ENCODE measurements at regions not wholly inside any gene's neighbourhood (a gene's known extent, or its start where the extent isn't known, plus 50 kb on each side); places are given as distances from the start of the nearest gene placed in this dataset.

GRCh38 chr5:10902145-10902544, 141.1 kb upstream of the DAP start:
- no peaks in the 10 kb centered on the region for H3K4me1 ChIP-seq (ENCODE audit: insufficient read depth, low read length, poor library complexity, severe bottlenecking)
- ChIA-PET CTCF (ENCODE audit: unreplicated experiment) (no interaction called here), POLR2A (interaction anchor here (0.6 kb wide), 1 partner anchor 124 kb away, joined by 5 read pairs; no protein-coding TSS in a partner anchor)
- H4K20me1 ChIP-seq (ENCODE audit: insufficient read depth, low read length), result no peaks in the 10 kb centered on the region
- DNase-seq (ENCODE audit: low spot score), result no peak
- H3K36me3 ChIP-seq (ENCODE audit: insufficient read depth, low read length), result no peaks in the 10 kb centered on the region
- no peak overlapping the region for H2AFZ ChIP-seq (ENCODE audit: low read length)
- no peak overlapping the region for H3K4me2 ChIP-seq (ENCODE audit: low read length)
- BruUV-seq (replicated peaks), result no TSS peak
- intact Hi-C loops (cut with micrococcal nuclease; ENCODE audit: unreplicated experiment), result no loop called here
- TF ChIP-seq CTCF (conservative IDR thresholded peaks at IDR 0.05; ENCODE audit: low read length), result no peak
- H3K9me3 ChIP-seq (ENCODE audit: low read length), result no peaks in the 10 kb centered on the region
- H3K4me3 ChIP-seq (ENCODE audit: low read depth, low read length, poor library complexity, severe bottlenecking), result no peak overlapping the region
- no peak overlapping the region for H3K27ac ChIP-seq (ENCODE audit: low read depth, low read length, poor library complexity, severe bottlenecking)
- H3K79me2 ChIP-seq (ENCODE audit: insufficient read depth, low read depth, low read length), result no peaks in the 10 kb centered on the region
- H3K9me2 ChIP-seq (ENCODE audit: insufficient read depth, low read length), result no peaks in the 10 kb centered on the region

- POLR2A ChIA-PET, result no interaction called here
- no peak for TF ChIP-seq CTCF (conservative IDR thresholded peaks at IDR 0.05; ENCODE audit: low read length)
- TF ChIP-seq EZH2phosphoT487 (IDR thresholded peaks at IDR 0.05; ENCODE audit: borderline replicate concordance, low read depth, low read length), result no peak
- no peaks in the 10 kb centered on the region for H3K9me3 ChIP-seq (ENCODE audit: low read length)
- no peak overlapping the region for H2AFZ ChIP-seq (ENCODE audit: low read length)
- no peak overlapping the region for H3K27ac ChIP-seq (ENCODE audit: low read depth, low read length, poor library complexity, severe bottlenecking)
- DNase-seq (ENCODE audit: low spot score), result no peak
- no peaks in the 10 kb centered on the region for H3K4me1 ChIP-seq (ENCODE audit: insufficient read depth, low read length, poor library complexity, severe bottlenecking)
- no TSS peak for BruUV-seq (replicated peaks)
- no peak overlapping the region for H3K4me3 ChIP-seq (ENCODE audit: low read depth, low read length, poor library complexity, severe bottlenecking)
- CTCF ChIA-PET (ENCODE audit: unreplicated experiment), result no interaction called here
- H3K36me3 ChIP-seq (ENCODE audit: insufficient read depth, low read length), result no peaks in the 10 kb centered on the region
- H4K20me1 ChIP-seq (ENCODE audit: insufficient read depth, low read length), result no peaks in the 10 kb centered on the region
- intact Hi-C loops (cut with micrococcal nuclease; ENCODE audit: unreplicated experiment), result no loop called here
- H3K9me2 ChIP-seq (ENCODE audit: insufficient read depth, low read length), result no peaks in the 10 kb centered on the region
- H3K4me2 ChIP-seq (ENCODE audit: low read length), result no peak overlapping the region
- no peaks in the 10 kb centered on the region for H3K79me2 ChIP-seq (ENCODE audit: insufficient read depth, low read depth, low read length)
Observed at GRCh38 chr5:10898514-10898913, 137.5 kb upstream of the DAP start.

GRCh38 chr5:10896016-10896415, 135.0 kb upstream of the DAP start:
- no peaks in the 10 kb centered on the region for H3K9me3 ChIP-seq (ENCODE audit: low read length)
- H3K79me2 ChIP-seq (ENCODE audit: insufficient read depth, low read depth, low read length), result no peaks in the 10 kb centered on the region
- H3K4me3 ChIP-seq (ENCODE audit: low read depth, low read length, poor library complexity, severe bottlenecking), result no peak overlapping the region
- no peaks in the 10 kb centered on the region for H3K4me1 ChIP-seq (ENCODE audit: insufficient read depth, low read length, poor library complexity, severe bottlenecking)
- H4K20me1 ChIP-seq (ENCODE audit: insufficient read depth, low read length), result no peaks in the 10 kb centered on the region
- H3K9me2 ChIP-seq (ENCODE audit: insufficient read depth, low read length), result no peaks in the 10 kb centered on the region
- no peaks in the 10 kb centered on the region for H3K36me3 ChIP-seq (ENCODE audit: insufficient read depth, low read length)
- TF ChIP-seq EZH2phosphoT487 (IDR thresholded peaks at IDR 0.05; ENCODE audit: borderline replicate concordance, low read depth, low read length) (no peak), CTCF (conservative IDR thresholded peaks at IDR 0.05; ENCODE audit: low read length) (no peak)
- intact Hi-C loops (cut with micrococcal nuclease; ENCODE audit: unreplicated experiment), result no loop called here
- no peak overlapping the region for H3K27ac ChIP-seq (ENCODE audit: low read depth, low read length, poor library complexity, severe bottlenecking)
- DNase-seq (ENCODE audit: low spot score), result no peak
- BruUV-seq (replicated peaks), result no TSS peak
- ChIA-PET POLR2A (no interaction called here), CTCF (ENCODE audit: unreplicated experiment) (no interaction called here)
- no peak overlapping the region for H2AFZ ChIP-seq (ENCODE audit: low read length)
- H3K4me2 ChIP-seq (ENCODE audit: low read length), result no peak overlapping the region
